GM23338 (cell line): ENCODE measurements at regions not wholly inside any gene's neighbourhood (a gene's known extent, or its start where the extent isn't known, plus 50 kb on each side); places are given as distances from the start of the nearest gene placed in this dataset.

ENCODE experiments used
- ATAC-seq: fragments of 200-7000 bp; cut with Tn5 transposase; 3 replicates; pipeline ENCODE4 v1.9.1; 2020
- DNase-seq: peaks from one replicate; pipeline ENCODE4 v3.0.0-alpha.2; 2015; ENCODE audit warnings: low spot score
- H2AFZ ChIP-seq: fragments of 200-600 bp; sonication (generic); 2 replicates; pipeline ENCODE4 v1.8.0; 2016; ENCODE audit warnings: antibody characterized with exemption, mild to moderate bottlenecking, moderate library complexity
- H3F3A ChIP-seq: fragments of 200-600 bp; sonication (generic); replicated peaks from 2 replicates; pipeline ENCODE4 v1.8.0; 2017; ENCODE audit warnings: antibody characterized with exemption, mixed run types, low read depth
- H3K27ac ChIP-seq: fragments of 200-600 bp; sonication (generic); 2 replicates; pipeline ENCODE4 v1.6.1; 2016; ENCODE audit warnings: low read depth
- H3K27me3 ChIP-seq: fragments of 200-600 bp; sonication (generic); 2 replicates; pipeline ENCODE4 v1.8.0; 2016; ENCODE audit warnings: mild to moderate bottlenecking, mixed run types, moderate library complexity; ENCODE audit not compliant: insufficient read depth
- H3K36me3 ChIP-seq: fragments of 200-600 bp; sonication (generic); 2 replicates; pipeline ENCODE4 v1.8.0; 2016; ENCODE audit warnings: mild to moderate bottlenecking; ENCODE audit not compliant: insufficient read depth
- H3K4me1 ChIP-seq: fragments of 200-600 bp; sonication (generic); 2 replicates; pipeline ENCODE4 v1.8.0; 2016; ENCODE audit warnings: mild to moderate bottlenecking, moderate library complexity; ENCODE audit not compliant: insufficient read depth
- H3K4me2 ChIP-seq: fragments of 200-600 bp; sonication (generic); 2 replicates; pipeline ENCODE4 v1.7.1; 2017; ENCODE audit warnings: mixed run types
- H3K4me3 ChIP-seq: fragments of 200-600 bp; sonication (generic); 2 replicates; pipeline ENCODE4 v1.6.1; 2016; ENCODE audit warnings: mixed run types
- H3K79me2 ChIP-seq: fragments of 200-600 bp; sonication (generic); replicated peaks from 2 replicates; pipeline ENCODE4 v1.8.0; 2017; ENCODE audit warnings: mild to moderate bottlenecking; ENCODE audit not compliant: insufficient read depth
- H3K9me2 ChIP-seq: fragments of 200-600 bp; sonication (generic); 2 replicates; pipeline ENCODE4 v1.8.0; 2017; ENCODE audit not compliant: insufficient read depth
- H4K20me1 ChIP-seq: fragments of 200-600 bp; sonication (generic); replicated peaks from 2 replicates; pipeline ENCODE4 v1.8.0; 2017; ENCODE audit warnings: mild to moderate bottlenecking; ENCODE audit not compliant: insufficient read depth
- H3K27ac Mint-ChIP-seq: 2 replicates; pipeline ENCODE4 v1.8.0; 2020; ENCODE audit warnings: inconsistent platforms, mild to moderate bottlenecking, moderate library complexity, mixed read lengths
- H3K27me3 Mint-ChIP-seq: 3 replicates; pipeline ENCODE4 v1.8.0; 2022; ENCODE audit warnings: low read depth, mild to moderate bottlenecking, moderate library complexity, mixed read lengths, inconsistent platforms; ENCODE audit not compliant: insufficient read depth, poor library complexity
- H3K36me3 Mint-ChIP-seq: 3 replicates; pipeline ENCODE4 v1.8.0; 2021; ENCODE audit warnings: low read depth, mild to moderate bottlenecking, inconsistent platforms, moderate library complexity, mixed read lengths
- H3K4me1 Mint-ChIP-seq: 3 replicates; pipeline ENCODE4 v1.8.0; 2020; ENCODE audit warnings: mild to moderate bottlenecking, inconsistent platforms, mixed read lengths
- H3K4me3 Mint-ChIP-seq: 3 replicates; pipeline ENCODE4 v1.8.0; 2021; ENCODE audit warnings: moderate library complexity, mild to moderate bottlenecking, inconsistent platforms, mixed read lengths
- H3K9me3 Mint-ChIP-seq: 3 replicates; pipeline ENCODE4 v1.8.0; 2020; ENCODE audit warnings: moderate library complexity, mild to moderate bottlenecking, inconsistent platforms, mixed read lengths
- CREB1 ChIP-seq: fragments of 250-450 bp; sonication (Bioruptor Pico); IDR thresholded peaks from 2 replicates; pipeline ENCODE4 v1.5.0; 2020; ENCODE audit warnings: low read depth, mild to moderate bottlenecking, moderate library complexity
- CTCF ChIP-seq, 2 experiments: fragments of 200-600 bp in 1 of 2; sonication (generic) in 1 of 2; conservative IDR thresholded peaks; 2 replicates each; pipeline versions ENCODE4 v1.5.1 to v1.6.1; 2016 to 2017; ENCODE audit warnings: antibody characterized with exemption in 2 of 2, low read depth in 2 of 2, mild to moderate bottlenecking in 2 of 2, moderate library complexity in 1 of 2
- ETS1 ChIP-seq: IDR thresholded peaks from 2 replicates; pipeline ENCODE4 v1.6.1; 2016; ENCODE audit warnings: antibody characterized with exemption
- EZH2 ChIP-seq: fragments of 200-600 bp; sonication (generic); IDR thresholded peaks from one replicate; pipeline ENCODE4 v1.8.0; 2017; ENCODE audit warnings: antibody characterized with exemption, mild to moderate bottlenecking, low read depth; ENCODE audit not compliant: unreplicated experiment
- EZH2phosphoT487 ChIP-seq: fragments of 200-600 bp; sonication (generic); IDR thresholded peaks from one replicate; pipeline ENCODE4 v1.8.1; 2018; ENCODE audit warnings: antibody characterized with exemption; ENCODE audit not compliant: unreplicated experiment
- JUNB ChIP-seq: IDR thresholded peaks from one replicate; pipeline ENCODE4 v1.6.1; 2016; ENCODE audit warnings: antibody characterized with exemption; ENCODE audit not compliant: unreplicated experiment
- POLR2AphosphoS5 ChIP-seq: IDR thresholded peaks from 2 replicates; pipeline ENCODE4 v1.6.1; 2016; ENCODE audit warnings: antibody characterized with exemption, low read depth
- REST ChIP-seq: IDR thresholded peaks from one replicate; pipeline ENCODE4 v1.6.1; 2018; ENCODE audit warnings: antibody characterized with exemption; ENCODE audit not compliant: unreplicated experiment
- STAT1 ChIP-seq: IDR thresholded peaks from one replicate; pipeline ENCODE4 v1.6.1; 2016; ENCODE audit warnings: antibody characterized with exemption; ENCODE audit not compliant: unreplicated experiment
- ZNF331 ChIP-seq: fragments of 250-450 bp; sonication (Bioruptor Pico); IDR thresholded peaks from 2 replicates; pipeline ENCODE4 v1.5.0; 2020; ENCODE audit warnings: low read depth, mild to moderate bottlenecking, moderate library complexity
- ZNF462 ChIP-seq: fragments of 250-450 bp; sonication (Bioruptor Pico); IDR thresholded peaks from 2 replicates; pipeline ENCODE4 v1.5.0; 2020; ENCODE audit warnings: mild to moderate bottlenecking, moderate library complexity

GRCh38 chr12:114917953-114918352, 234.0 kb upstream of the TBX3 start (continued):
- TF ChIP-seq ETS1 (no peak), CTCF (conservative IDR thresholded peaks at IDR 0.05; ENCODE audit: low read depth in 2 of 2) (no peak)

GRCh38 chr12:114917307-114917706, 233.3 kb upstream of the TBX3 start:
- DNase-seq (no peak), ATAC-seq (no peak)
- Histone ChIP-seq H3K4me3 (no peak overlapping the region), H3K4me2 (no peak overlapping the region), H3K4me1 (no peaks in the 10 kb centered on the region), H3K27ac (no peak overlapping the region), H3K27me3 (no peaks in the 10 kb centered on the region), H3K79me2 (no peaks in the 10 kb centered on the region), H3K9me2 (no peaks in the 10 kb centered on the region), H3K36me3 (no peaks in the 10 kb centered on the region), H4K20me1 (no peaks in the 10 kb centered on the region), H3F3A (no peaks in the 10 kb centered on the region), H2AFZ (no peak overlapping the region)
- no peaks in the 10 kb centered on the region for H3K36me3 Mint-ChIP-seq
- H3K27ac Mint-ChIP-seq, result no peak overlapping the region
- no peaks in the 10 kb centered on the region; the same call in 1 of the 3 replicates for H3K4me1 Mint-ChIP-seq
- no peak overlapping the region for H3K4me3 Mint-ChIP-seq
- H3K9me3 Mint-ChIP-seq, result no peaks in the 10 kb centered on the region; the same call in 2 of the 3 replicates
- no peaks in the 10 kb centered on the region for H3K27me3 Mint-ChIP-seq
- no peak for TF ChIP-seq POLR2AphosphoS5
- TF ChIP-seq CTCF (conservative IDR thresholded peaks at IDR 0.05; ENCODE audit: low read depth in 2 of 2), result no peak
- TF ChIP-seq ZNF331 (CRISPR knock-in tag), result no peak
- TF ChIP-seq CREB1, result no peak
- TF ChIP-seq REST, result no peak
- no peak for TF ChIP-seq ZNF462
- TF ChIP-seq STAT1, result no peak
- no peak for TF ChIP-seq EZH2
- no peak for TF ChIP-seq EZH2phosphoT487
- no peak for TF ChIP-seq JUNB
